ENCODE measurements at regions not wholly inside any gene's neighbourhood (a gene's known extent, or its start where the extent isn't known, plus 50 kb on each side); places are given as distances from the start of the nearest gene placed in this dataset.

DNA sequence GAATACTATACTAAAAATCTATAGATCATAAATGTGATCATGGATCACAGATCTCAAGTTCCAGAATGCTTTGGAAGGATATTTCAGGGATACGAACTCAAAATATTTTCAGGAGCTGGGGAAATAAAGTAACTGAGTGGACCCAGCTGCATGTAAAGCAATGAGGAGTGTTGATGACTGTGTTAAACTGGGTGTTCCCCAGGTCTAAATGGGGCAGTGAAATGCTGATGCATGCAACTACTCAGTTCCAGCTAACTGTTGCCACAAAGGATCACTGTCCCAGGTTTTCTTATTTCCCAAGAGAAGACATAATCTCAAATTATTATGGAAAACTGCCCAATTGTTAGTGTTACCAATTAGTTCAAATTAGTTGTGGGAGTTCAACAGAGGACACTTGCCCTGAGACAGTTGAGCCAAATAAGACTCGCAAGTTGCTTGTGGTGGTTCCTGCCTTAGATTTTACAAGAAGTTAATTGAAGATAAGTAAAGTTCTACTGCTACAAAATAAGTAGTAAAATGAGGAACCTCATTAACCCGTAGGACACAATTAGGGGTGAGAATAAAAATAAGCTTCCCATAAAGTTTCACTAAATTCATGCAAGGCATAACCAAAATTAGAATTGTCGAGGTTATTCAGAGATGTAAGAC, 66.3 kb upstream of the IL12A start:
- H3K4me3 ChIP-seq: no peak overlapping the region
- no peaks in the 10 kb centered on the region for H3K36me3 ChIP-seq
- no peaks in the 10 kb centered on the region for H3K27me3 ChIP-seq
- H3K9me3 ChIP-seq: no peaks in the 10 kb centered on the region
- intact Hi-C loops (cut with DNase I; ENCODE audit: low total_unique reads): no loop called here
- no peak overlapping the region for H3K27ac ChIP-seq
- peaks cover 0 to 26% (median 2%) of the 10 kb centered on the region in 4 donors for H3K4me1 ChIP-seq
- TF ChIP-seq, protein P1, sequence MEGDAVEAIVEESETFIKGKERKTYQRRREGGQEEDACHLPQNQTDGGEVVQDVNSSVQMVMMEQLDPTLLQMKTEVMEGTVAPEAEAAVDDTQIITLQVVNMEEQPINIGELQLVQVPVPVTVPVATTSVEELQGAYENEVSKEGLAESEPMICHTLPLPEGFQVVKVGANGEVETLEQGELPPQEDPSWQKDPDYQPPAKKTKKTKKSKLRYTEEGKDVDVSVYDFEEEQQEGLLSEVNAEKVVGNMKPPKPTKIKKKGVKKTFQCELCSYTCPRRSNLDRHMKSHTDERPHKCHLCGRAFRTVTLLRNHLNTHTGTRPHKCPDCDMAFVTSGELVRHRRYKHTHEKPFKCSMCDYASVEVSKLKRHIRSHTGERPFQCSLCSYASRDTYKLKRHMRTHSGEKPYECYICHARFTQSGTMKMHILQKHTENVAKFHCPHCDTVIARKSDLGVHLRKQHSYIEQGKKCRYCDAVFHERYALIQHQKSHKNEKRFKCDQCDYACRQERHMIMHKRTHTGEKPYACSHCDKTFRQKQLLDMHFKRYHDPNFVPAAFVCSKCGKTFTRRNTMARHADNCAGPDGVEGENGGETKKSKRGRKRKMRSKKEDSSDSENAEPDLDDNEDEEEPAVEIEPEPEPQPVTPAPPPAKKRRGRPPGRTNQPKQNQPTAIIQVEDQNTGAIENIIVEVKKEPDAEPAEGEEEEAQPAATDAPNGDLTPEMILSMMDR (IDR thresholded peaks at IDR 0.05): no peak
- no peak for DNase-seq

DNA sequence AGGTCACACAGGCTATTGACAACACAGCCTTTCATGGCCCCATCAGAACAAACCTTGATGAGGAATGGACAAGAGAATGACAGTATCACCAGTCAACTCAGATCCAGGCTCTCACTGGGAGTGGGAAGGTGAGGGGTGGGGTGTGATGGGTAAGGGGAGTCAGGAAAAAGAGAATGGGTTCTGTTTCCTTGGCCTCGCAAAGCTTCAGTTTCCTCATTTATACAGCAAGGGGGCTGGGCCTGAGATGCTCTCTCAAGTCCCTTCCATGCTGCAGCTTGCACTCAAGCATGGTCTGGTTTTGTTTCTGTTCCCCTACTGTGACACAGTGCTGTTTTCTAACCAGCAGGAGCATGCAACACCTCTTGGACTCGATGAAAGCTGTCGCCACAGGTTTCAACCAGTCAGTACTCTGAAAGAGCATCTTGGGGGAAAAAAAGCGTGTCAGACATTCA, 65.7 kb upstream of the IL12A start:
- intact Hi-C loops (cut with DNase I; ENCODE audit: low total_unique reads): no loop called here

DNA sequence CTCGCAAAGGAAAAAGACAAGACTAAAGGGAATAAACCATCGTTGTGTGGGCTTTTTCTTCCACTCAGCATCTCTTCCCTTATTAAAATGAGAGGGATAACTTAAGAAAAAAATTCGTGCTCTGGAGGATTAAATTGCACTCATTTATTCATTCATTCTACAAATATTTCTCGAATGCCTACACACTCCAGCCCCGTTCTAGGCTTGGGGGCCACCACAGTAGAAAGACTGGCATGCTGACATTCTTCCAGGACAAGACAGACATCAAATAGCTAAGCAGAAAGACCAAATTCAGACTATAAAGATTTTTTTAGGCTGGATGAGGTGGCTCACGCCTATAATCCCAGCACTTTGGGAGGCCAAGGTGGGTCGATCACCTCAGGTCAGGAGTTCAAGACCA, 65.3 kb upstream of the IL12A start:
- intact Hi-C loops (cut with DNase I; ENCODE audit: low total_unique reads): no loop called here
- no peak for DNase-seq
- TF ChIP-seq, protein P1 (IDR thresholded peaks at IDR 0.05): no peak
- Histone ChIP-seq H3K27me3 (no peaks in the 10 kb centered on the region), H3K4me1 (peaks cover 0 to 36% (median 6%) of the 10 kb centered on the region in 4 donors), H3K9me3 (no peaks in the 10 kb centered on the region), H3K27ac (no peak overlapping the region), H3K36me3 (no peaks in the 10 kb centered on the region), H3K4me3 (no peak overlapping the region)

More for the DNA sequence above, 65.7 kb upstream of the IL12A start:
- Histone ChIP-seq H3K4me1 (peaks cover 0 to 31% (median 4%) of the 10 kb centered on the region in 4 donors), H3K36me3 (no peaks in the 10 kb centered on the region), H3K4me3 (no peak overlapping the region), H3K27ac (no peak overlapping the region), H3K9me3 (no peaks in the 10 kb centered on the region), H3K27me3 (no peaks in the 10 kb centered on the region)
- TF ChIP-seq, protein P1 (IDR thresholded peaks at IDR 0.05): no peak
- no peak for DNase-seq

DNA sequence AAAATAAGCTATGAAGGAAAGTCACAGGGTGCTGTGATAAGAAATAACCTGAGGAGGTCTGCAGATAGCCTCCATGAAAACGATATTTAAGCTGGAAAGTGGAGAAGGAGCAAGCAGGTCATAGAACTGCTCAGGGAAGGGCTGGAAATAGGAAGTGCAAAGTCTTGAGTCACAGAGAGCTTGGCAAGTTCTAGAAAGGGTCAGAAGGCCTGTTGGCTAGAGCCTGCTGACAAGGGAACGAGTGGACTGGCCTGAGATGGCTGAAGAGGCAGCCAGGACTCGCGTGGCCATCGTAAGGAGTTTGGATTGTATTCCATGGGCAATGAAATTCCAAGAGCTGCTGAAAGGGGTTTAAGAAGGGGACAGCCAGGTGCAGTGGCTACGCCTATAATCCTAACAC, 64.7 kb upstream of the IL12A start:
- Histone ChIP-seq H3K36me3 (no peaks in the 10 kb centered on the region), H3K9me3 (no peaks in the 10 kb centered on the region), H3K4me1 (peaks cover 0 to 42% (median 8%) of the 10 kb centered on the region in 4 donors), H3K4me3 (no peak overlapping the region), H3K27ac (no peak overlapping the region), H3K27me3 (no peaks in the 10 kb centered on the region)
- intact Hi-C loops (cut with DNase I; ENCODE audit: low total_unique reads): no loop called here
- no peak for DNase-seq
- TF ChIP-seq, protein P1 (IDR thresholded peaks at IDR 0.05): no peak

DNA sequence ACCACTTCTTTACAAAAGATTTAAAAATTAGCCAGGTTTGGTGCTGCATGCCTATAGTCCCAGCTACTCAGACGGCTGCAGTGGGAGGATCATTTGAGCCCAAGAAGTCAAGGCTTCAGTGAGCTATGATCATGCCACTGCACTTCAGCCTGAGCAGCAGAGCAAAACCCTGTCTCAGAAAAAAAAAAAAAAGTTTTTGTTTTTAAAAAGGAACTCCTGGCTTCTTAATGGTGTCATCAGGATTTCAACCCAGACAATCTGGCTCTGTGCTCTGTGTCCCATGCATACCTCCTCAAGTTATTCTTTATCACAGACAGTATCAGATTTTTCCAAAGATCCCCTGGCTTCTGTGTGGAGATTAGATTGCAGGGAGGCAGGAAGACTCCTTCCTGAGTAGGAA, 64.2 kb upstream of the IL12A start:
- Histone ChIP-seq H3K27me3 (no peaks in the 10 kb centered on the region), H3K4me1 (peaks cover 0 to 43% (median 11%) of the 10 kb centered on the region in 4 donors), H3K36me3 (no peaks in the 10 kb centered on the region), H3K27ac (no peak overlapping the region), H3K4me3 (no peak overlapping the region), H3K9me3 (no peaks in the 10 kb centered on the region)
- no peak for DNase-seq
- intact Hi-C loops (cut with DNase I; ENCODE audit: low total_unique reads): no loop called here
- TF ChIP-seq, protein P1 (IDR thresholded peaks at IDR 0.05): no peak
